Kidney epithelial cell (primary cell): ENCODE measurements at regions not wholly inside any gene's neighbourhood (a gene's known extent, or its start where the extent isn't known, plus 50 kb on each side); places are given as distances from the start of the nearest gene placed in this dataset.
"Not testable (repeated sequence)": the region's sequence is repeated elsewhere in the genome, so short reads cannot be mapped to it uniquely, and the experiment has no call there.

Experiments
- DNase-seq: peaks from one replicate; pipeline ENCODE4 v3.0.0-alpha.2; 2010; ENCODE audit warnings: low read depth
- H3K27me3 ChIP-seq: 2 replicates; pipeline ENCODE4 v1.6.0; 2011; ENCODE audit warnings: low read length; ENCODE audit not compliant: control insufficient read depth, insufficient read depth
- H3K36me3 ChIP-seq: 2 replicates; pipeline ENCODE4 v1.5.1; 2011; ENCODE audit warnings: low read length; ENCODE audit not compliant: control insufficient read depth, insufficient read depth
- H3K4me3 ChIP-seq: 2 replicates; pipeline ENCODE4 v1.5.1; 2011; ENCODE audit warnings: low read depth, mild to moderate bottlenecking, control low read depth, low read length
- TF ChIP-seq, protein P1 (sequence below): IDR thresholded peaks from 2 replicates; pipeline ENCODE4 v1.5.1; 2011; ENCODE audit warnings: mild to moderate bottlenecking, moderate library complexity, low read length, control low read depth, inconsistent platforms; ENCODE audit not compliant: insufficient read depth, poor library complexity, severe bottlenecking

DNA sequence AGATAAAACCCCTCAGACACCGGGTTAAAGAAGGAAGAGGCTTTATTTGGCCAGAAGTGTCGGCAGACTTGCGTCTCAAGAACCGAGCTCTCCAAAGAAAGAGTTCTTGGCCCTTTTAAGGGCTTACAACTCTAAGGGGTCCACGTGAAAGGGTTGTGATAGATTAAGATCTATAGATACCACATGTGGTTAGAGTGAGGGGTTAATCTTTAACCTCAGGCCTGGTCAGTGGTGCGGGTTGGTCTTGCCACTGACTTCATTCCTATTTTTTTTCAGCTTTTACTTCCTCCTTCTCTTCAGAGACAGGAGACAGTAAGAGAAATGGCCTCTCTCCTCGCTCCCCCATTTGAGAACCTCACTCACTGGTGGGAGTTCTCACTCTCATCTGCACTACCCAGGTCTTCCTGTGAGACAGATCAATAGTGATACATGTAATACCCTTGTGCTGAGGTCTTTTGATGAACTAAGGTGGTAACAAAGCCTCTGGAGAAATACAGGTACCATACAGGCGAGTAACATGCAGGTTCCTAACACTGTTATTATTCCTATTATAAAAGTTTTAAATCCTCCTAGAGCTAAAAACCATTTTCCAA lies 52.4 kb upstream of the COX7C start:
- TF ChIP-seq, protein P1, sequence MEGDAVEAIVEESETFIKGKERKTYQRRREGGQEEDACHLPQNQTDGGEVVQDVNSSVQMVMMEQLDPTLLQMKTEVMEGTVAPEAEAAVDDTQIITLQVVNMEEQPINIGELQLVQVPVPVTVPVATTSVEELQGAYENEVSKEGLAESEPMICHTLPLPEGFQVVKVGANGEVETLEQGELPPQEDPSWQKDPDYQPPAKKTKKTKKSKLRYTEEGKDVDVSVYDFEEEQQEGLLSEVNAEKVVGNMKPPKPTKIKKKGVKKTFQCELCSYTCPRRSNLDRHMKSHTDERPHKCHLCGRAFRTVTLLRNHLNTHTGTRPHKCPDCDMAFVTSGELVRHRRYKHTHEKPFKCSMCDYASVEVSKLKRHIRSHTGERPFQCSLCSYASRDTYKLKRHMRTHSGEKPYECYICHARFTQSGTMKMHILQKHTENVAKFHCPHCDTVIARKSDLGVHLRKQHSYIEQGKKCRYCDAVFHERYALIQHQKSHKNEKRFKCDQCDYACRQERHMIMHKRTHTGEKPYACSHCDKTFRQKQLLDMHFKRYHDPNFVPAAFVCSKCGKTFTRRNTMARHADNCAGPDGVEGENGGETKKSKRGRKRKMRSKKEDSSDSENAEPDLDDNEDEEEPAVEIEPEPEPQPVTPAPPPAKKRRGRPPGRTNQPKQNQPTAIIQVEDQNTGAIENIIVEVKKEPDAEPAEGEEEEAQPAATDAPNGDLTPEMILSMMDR, result no peak
- Histone ChIP-seq H3K27me3 (no peaks in the 10 kb centered on the region), H3K36me3 (no peaks in the 10 kb centered on the region), H3K4me3 (no peak overlapping the region)
- peak; percentile 10 for DNase-seq

DNA sequence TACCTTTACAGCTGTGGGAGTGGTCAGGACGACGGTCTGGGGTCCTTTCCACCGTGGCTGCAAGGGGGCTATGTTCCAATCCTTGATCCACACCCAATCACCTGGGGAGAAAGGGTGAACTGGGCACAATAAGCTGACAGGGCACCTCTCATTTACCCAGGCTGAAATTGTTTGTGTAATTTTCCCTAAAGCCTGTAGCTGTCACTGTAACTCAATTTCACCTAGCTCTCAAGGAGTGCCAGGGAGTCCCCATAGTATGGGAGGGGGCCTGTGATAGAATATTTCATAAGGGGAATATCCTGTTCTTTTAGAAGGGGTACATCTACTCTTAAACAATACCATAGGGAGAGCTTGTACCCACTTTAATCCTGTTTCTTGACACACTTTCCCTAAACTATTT lies 51.7 kb upstream of the COX7C start:
- H3K36me3 ChIP-seq, H3K27me3 ChIP-seq, H3K4me3 ChIP-seq, DNase-seq: not testable (repeated sequence)
